ENCODE measurements at regions not wholly inside any gene's neighbourhood (a gene's known extent, or its start where the extent isn't known, plus 50 kb on each side); places are given as distances from the start of the nearest gene placed in this dataset.
A peak's percentile ranks its signal among the peaks of the same experiment; 100 is the strongest.

DNA sequence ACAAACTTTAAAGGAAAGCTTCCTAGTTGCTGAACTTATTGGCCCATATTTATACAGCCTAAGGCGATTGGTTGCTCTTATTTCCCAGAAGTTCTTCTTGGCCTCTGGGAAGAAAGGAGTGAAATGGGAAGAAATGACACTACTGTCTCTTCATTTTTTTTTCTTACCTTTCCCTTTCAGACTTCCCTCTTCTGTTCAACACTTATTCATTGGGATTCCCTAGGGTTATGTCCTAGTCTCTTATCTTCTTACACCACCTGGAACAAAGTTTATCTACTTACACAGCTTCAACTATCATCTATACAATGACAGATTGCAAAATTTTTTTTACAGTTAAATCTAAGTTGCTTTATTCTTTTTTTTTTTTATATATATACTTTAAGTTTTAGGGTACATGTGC is 68.0 kb downstream of the SNX12 start:
- no peak for DNase-seq

DNA sequence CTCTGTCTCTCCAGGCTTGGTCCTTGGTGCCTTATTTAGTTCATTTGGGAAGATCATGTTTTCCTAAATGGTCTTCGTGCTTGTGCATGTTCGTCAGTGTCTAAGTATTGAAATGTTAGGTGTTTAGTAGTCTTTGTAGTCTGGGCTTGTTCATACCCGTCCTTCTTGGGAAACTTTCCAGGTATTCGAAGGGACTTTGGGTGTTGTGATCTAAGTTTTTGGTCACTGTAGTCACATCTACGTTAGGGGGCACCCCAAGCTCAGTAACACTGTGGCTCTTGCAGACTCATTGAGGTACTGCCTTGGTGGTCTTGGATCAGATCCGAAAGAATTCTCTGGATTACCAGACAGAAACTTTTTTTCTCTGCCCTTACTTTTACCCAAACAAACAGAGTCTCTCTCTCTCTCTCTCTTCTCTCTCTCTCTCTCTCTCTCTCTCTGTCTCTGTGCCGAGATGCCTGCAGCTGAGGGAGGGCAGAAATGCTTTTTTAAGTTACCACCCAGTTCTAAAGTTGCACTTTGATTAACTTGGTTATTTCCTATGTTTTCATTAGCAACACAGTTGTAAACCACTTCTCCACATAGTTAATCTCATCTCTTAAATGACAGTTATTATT is 67.6 kb upstream of the SLC7A3 start:
- DNase-seq: peak; percentile 0

DNA sequence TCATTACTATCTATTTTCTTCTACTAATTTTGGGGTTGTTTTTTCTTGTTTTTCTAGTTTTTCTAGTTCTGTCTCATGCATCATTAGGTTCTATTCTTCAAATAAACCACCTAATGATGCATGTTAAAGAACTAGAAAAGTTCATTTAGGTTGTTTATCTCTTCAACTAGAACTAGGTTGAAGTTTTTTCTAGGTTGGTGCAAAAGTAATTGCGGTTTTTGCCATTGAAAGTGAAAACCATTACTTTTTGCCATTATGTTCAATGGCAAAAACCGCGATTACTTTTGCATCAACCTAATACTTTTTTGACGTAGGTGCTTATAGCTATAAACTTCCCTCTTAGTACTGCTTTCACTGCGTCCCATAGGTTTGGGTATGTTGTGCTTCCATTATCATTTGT is 64.4 kb upstream of the SLC7A3 start:
- DNase-seq: no peak

DNA sequence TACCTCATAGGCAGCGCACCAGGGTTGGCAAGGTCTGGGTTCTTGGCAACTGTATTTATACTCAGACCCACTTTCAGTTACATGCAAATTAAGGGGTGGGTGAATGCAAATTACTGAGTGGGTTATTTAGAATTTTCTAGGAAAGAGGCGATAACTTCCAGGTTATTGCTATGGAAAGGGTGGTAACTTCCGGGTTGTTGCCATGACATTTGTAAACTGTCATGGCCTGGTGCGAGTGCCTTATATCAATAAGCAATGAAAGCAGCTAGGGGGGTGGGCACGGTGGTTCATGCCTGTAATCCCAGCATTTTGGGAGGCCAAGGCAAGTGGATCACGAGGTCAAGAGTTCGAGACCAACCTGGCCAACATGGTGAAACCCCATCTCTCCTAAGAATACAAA is 57.5 kb upstream of the SLC7A3 start:
- DNase-seq: no peak

Data from occipital lobe (tissue), 1 donor.